GM19455 (cell line): ENCODE measurements at regions not wholly inside any gene's neighbourhood (a gene's known extent, or its start where the extent isn't known, plus 50 kb on each side); places are given as distances from the start of the nearest gene placed in this dataset.
"Not testable (repeated sequence)": the region's sequence is repeated elsewhere in the genome, so short reads cannot be mapped to it uniquely, and the experiment has no call there.

ENCODE experiments used
- ATAC-seq: cut with Tn5 transposase; IDR thresholded peaks from one replicate; pipeline ENCODE4 v1.9.1; 2021; ENCODE audit not compliant: unreplicated experiment

GRCh38 chr9:62798884-62799850, 1609.3 kb downstream of the SPATA31A7 start:
- not testable (repeated sequence) for ATAC-seq

DNA sequence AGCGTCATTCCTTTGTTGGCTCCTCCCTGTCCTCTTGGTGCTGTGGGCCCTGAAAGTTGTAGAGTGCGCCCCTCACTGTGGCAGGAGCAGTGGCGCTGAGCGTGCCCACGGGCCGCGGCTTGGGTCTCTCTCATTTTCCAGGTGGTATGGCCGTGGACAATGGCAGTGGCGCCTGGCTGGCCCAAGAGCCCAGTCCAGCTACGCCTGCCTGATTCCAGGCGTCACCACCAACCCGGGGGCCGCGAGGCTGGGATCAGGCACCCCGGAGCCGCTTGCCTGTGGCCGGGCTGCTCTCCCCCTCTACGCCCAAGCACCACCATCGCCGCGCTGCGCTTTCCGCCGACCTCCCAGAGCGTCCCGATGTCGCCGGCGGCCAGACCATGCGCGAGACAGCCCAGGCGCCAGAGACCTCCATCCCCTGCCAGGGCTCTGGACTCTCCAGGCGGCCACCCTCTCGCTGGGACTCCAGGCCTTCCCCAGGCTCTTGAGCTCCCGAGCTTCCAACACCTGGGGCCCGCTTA, 1610.1 kb downstream of the SPATA31A7 start:
- ATAC-seq = not testable (repeated sequence)

DNA sequence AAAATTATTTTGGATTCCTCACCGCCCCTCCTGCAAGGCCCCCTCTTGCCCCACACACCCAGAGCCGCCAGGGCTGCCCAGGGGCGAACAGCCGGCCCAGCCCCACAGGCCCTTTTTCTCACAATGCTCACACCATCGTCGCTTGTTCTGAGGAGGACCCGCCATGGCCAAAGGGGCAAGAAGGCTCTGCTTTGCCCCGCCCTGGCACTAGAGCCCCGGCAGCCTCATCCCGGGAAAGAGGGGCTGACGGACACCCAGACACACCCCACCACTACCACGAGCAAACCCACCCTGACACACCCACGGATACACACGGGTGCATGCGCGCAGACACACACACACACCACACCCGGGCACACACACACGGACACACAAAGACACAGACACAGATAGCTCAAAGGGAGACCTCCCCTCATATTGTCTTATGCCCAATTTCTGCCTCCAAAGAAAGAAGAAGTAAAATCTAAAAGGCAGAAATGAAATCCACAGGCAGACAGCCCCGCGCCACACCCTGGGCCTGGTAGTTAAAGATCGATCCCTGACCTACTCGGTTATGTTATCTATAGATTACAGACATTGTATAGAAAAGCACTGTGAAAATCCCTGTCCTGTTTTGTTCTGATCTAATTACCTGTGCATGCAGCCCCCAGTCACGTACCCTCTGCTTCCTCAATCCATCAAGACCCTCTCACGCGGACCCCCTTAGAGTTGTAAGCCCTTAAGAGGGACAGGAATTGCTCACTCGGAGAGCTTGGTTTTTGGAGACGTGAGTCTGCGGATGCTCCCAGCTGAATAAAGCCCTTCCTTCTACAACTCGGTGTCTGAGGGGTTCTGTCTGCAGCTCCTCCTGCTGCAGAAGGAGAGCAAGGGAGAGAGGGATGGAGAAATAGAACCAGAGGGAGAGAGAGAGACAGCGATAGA, 1610.9 kb downstream of the SPATA31A7 start:
- peak; percentile 26 for ATAC-seq

DNA sequence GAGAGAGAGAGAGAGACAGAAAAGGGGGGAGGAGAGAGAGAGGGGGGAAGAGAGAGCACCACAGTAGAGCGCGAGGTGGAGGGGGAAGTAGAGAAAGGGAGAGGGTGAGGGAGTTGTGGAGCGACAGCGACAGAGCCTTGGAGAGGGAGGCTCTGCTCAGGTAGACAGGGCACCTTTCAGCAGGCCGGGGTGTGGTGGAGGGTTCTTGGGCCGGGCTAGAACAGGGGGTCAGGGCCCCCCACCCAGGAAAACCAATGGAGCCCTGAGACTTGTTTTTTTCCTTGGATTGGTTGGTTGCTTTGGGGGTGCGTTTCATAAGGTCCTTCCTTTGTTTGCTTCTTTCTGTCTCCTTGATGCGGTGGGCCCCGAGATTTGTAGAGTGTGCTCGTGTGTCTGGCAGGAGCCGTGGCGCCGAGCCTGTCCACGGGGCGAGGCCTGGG, 1611.6 kb downstream of the SPATA31A7 start:
- ATAC-seq = not testable (repeated sequence)

- ATAC-seq = peak; percentile 100
Observed at GRCh38 chr9:62801961-62802718, 1612.3 kb downstream of the SPATA31A7 start.

GRCh38 chr9:62802719-62803079, 1612.9 kb downstream of the SPATA31A7 start:
- ATAC-seq = not testable (repeated sequence)

GRCh38 chr9:62803099-62803498, 1613.3 kb downstream of the SPATA31A7 start:
- ATAC-seq = not testable (repeated sequence)

DNA sequence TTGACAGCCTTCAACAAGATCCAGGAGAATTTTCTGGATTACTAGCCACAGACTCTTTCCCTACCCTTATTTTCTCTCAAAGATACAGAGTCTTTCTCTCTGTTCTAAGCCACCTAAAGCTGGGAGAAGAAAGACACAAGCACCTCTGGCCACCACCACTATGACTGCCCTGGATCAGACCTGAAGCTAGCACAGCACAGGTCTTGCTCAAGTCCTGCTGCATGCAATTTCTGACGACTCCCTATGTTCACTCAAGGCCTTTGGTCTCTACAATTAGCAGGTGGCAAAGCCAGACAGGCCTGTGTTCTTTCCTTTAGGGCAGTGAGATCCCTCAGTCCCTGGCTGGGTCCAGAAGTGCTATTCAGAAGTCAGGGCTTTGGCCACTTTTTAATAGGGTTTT, 1614.5 kb downstream of the SPATA31A7 start:
- ATAC-seq = not testable (repeated sequence)

- ATAC-seq = not testable (repeated sequence)
Observed at GRCh38 chr9:62807424-62807823, 1617.6 kb downstream of the SPATA31A7 start.

DNA sequence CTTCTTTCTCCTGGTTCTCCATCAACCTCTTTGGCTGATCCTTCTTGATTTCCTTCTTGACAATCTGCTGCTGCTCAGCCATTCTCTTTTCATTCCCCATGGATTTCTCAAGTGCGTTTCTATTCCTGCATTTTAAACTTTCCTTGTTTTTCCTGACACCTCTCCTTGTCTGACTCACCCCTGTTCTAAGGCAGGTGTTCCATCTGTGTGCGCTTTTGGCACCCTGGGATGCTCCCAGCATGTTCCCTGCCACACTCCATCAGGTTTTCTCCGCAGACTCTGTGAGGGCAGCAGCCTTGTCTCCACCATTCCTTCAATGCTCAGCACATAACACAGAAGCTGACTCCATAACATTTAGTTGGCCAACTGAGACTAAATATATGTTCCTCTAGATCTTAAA, 1618.2 kb downstream of the SPATA31A7 start:
- not testable (repeated sequence) for ATAC-seq

DNA sequence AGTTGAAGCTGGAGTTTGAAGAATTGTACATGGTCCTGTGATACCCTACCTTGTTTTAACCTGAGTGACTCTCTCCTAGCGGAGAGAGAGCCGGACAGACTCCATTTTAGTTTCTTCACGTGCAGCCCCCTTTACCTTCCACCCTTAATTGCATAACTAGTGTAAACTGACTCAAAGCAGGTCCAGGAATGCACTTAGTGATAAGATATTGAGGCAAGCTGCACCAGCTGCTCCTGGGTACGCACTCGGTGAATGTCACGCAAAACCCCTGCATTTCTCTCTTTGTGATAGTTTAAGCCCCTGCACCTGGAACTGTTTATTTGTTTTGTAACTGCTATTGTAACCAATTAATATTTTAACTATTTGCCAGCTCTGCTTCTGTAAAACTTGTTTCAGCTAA, 1620.5 kb downstream of the SPATA31A7 start:
- ATAC-seq = not testable (repeated sequence)

GRCh38 chr9:62810811-62811315, 1621.0 kb downstream of the SPATA31A7 start:
- not testable (repeated sequence) for ATAC-seq

DNA sequence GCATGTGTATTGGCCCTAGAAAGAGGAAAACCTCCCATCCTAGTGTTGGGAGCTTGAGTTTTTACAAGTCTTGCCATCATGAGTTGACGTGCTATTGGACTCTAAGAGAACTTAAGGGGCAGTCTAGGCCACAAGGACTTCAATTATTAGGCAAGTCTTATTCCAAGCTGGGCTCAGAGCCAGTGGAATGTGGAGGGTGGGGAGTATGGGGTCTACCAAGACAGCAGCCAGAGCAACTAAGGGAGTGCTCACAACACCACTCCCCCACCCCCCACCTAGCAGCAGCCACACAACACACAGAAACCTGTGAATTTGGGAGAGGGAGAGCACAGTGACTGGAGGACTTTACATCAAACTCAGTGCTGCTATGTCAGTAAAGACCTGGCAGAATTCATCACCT, 1625.6 kb downstream of the SPATA31A7 start:
- not testable (repeated sequence) for ATAC-seq

DNA sequence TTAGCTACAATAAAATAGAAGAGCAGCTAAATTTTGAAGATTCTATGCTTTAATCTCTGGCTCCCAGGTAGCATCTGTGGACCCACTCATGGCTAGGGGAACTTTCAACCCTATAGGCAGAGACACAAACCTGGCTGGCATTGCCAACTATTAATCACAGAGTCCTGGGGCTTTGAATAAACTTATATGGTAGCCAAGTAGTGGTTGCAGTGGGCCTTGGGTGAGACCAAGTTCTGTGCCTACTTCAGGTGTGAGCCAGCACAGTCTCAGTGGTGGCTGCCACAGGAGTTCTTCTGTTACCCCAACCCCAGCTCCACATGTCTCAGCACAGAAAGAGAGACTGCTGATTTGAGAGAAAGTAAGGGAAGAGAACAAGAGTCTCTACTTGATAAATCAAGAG, 1626.5 kb downstream of the SPATA31A7 start:
- ATAC-seq = not testable (repeated sequence)

- not testable (repeated sequence) for ATAC-seq
Observed at GRCh38 chr9:62817214-62817613, 1627.4 kb downstream of the SPATA31A7 start.

DNA sequence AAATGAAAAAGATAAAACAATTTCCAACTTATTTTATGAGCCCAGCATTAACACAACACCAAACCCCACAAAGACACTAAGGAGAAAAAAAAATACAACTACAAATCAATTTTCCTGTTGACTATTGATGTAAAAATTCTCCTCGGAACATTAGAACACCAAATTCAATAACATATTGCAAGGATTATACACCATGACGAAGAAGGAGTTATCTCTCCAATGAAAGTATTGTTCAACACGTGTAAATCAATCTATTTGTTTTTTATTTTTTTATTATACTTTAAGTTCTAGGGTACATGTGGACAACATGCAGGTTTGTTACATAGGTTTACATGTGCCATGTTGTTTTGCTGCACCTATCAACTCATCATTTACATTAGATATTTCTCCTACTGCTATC, 1632.3 kb downstream of the SPATA31A7 start:
- ATAC-seq = not testable (repeated sequence)

DNA sequence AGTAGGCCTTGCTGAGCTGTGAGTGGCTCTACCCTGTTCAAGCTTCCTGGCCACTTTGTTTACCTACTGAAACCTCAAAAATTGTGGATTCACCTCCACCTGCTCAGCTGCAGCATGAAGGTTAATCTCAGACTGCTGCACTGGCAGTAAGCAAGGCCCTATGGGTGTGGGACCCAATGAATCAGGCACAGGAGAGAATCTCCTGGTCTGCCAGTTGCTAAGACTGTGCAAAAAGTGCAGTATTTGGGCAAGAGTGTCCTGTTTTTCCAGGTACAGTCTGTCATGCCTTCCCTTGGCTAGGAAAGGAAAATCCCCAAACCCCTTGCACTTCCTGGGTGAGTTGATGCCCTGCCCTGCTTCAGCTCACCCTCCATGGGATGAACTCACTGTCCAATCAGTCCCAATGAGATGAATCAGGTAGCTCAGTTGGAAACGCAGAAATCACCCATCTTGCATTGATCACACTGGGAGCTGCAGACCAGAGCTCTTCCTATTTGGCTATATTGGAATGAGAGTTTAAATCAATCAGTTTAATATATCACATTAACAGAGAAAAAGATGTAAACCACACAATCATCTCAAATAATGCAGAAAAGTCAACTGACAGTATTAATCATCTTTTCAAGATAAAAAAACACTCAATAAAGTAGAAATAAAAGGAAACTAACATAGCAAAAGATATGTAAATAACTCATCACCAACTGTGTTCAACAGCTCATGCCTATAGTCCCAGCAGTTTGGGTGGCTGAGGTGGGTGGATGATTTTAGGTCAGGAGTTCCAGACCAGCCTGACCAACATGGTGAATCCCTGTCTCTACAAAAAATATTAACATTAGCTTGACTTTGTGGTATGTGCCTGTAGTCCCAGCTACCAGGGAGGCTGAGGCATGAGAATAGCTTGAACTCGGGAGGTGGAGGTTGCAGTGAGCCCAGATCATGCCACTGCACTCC, 1638.4 kb downstream of the SPATA31A7 start:
- not testable (repeated sequence) for ATAC-seq

- not testable (repeated sequence) for ATAC-seq
Observed at GRCh38 chr9:62830829-62831459, 1641.1 kb downstream of the SPATA31A7 start.
